ENCODE measurements at regions not wholly inside any gene's neighbourhood (a gene's known extent, or its start where the extent isn't known, plus 50 kb on each side); places are given as distances from the start of the nearest gene placed in this dataset.
"Not testable (repeated sequence)": the region's sequence is repeated elsewhere in the genome, so short reads cannot be mapped to it uniquely, and the experiment has no call there.

DNA sequence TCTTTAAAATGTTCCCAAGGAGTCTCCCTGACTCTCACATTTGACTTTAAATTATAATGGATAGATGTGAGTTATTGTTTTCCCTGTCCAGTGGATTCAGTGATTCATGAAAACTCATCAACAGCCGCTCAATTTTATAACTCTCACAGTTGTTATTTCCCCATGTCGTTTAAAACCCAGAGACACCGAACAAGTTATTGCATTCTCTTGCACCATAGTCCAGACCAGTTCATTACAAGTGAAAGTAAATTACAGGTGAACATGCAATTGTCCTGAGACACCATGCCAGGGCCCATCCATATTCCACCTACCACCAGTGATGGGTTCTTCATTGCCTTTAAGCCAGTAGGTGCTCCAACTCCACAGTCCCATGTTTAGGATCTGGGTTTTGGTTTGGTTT is 85.7 kb upstream of the CMKLR1 start:
- no peak overlapping the region for H3K4me3 ChIP-seq (ENCODE audit: low read length)
- DNase-seq (ENCODE audit: low read depth) = no peak
- no peak for TF ChIP-seq CTCF (IDR thresholded peaks at IDR 0.05; ENCODE audit: insufficient read depth, low read depth, low read length, missing control alignments)

DNA sequence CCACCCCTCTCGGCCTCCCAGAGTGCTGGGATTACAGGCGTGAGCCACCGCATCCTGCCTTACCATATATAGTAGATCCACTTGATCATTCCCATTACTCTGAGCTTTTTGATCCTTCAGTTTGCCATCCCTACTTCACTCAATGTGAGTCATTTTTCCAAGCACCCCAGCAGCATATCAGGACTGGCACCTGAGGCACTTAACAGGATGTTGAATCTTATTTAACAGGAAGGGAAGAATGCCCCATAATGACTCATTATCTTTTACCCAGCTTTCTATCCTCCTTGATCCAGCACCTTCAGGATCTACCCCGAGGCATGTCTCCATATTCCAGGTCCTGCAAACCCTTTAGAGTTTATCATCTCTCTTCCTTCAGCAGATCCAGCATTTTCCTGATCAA is 84.9 kb upstream of the CMKLR1 start:
- no peak for TF ChIP-seq CTCF (IDR thresholded peaks at IDR 0.05; ENCODE audit: insufficient read depth, low read depth, low read length, missing control alignments)

GRCh38 chr12:108423486-108423885 is 84.4 kb upstream of the CMKLR1 start:
- H3K4me3 ChIP-seq (ENCODE audit: low read length) = no peak overlapping the region
- DNase-seq (ENCODE audit: low read depth) = no peak
- no peak for TF ChIP-seq CTCF (IDR thresholded peaks at IDR 0.05; ENCODE audit: insufficient read depth, low read depth, low read length, missing control alignments)

More for the DNA sequence above, 84.9 kb upstream of the CMKLR1 start:
- DNase-seq (ENCODE audit: low read depth) = no peak
- no peak overlapping the region for H3K4me3 ChIP-seq (ENCODE audit: low read length)

GRCh38 chr12:108421082-108421481 is 82.0 kb upstream of the CMKLR1 start:
- DNase-seq (ENCODE audit: low read depth); H3K4me3 ChIP-seq (ENCODE audit: low read length): not testable (repeated sequence)

GRCh38 chr12:108420421-108420820 is 81.3 kb upstream of the CMKLR1 start:
- H3K4me3 ChIP-seq (ENCODE audit: low read length); DNase-seq (ENCODE audit: low read depth): not testable (repeated sequence)

DNA sequence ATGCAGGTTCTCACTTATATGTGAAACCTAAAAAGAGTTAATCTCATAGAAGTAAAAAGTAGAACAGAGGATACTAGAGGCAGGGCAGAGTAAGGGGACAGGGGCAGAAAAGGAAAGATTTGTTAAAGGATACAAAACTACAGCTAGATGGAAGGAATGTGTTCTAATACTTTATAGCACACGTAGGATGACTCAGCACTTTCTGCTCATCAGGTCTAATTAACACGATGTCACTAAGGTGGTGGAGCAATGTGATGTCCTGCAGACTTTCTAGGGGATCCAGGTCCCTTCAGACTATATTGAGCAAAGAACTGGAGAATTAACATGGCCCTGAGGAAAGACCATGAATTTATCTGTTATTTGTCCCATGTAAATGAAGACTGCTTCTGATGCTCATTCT is 80.8 kb upstream of the CMKLR1 start:
- no peak overlapping the region for H3K4me3 ChIP-seq (ENCODE audit: low read length)
- DNase-seq (ENCODE audit: low read depth) = no peak
- no peak for TF ChIP-seq CTCF (IDR thresholded peaks at IDR 0.05; ENCODE audit: insufficient read depth, low read depth, low read length, missing control alignments)

DNA sequence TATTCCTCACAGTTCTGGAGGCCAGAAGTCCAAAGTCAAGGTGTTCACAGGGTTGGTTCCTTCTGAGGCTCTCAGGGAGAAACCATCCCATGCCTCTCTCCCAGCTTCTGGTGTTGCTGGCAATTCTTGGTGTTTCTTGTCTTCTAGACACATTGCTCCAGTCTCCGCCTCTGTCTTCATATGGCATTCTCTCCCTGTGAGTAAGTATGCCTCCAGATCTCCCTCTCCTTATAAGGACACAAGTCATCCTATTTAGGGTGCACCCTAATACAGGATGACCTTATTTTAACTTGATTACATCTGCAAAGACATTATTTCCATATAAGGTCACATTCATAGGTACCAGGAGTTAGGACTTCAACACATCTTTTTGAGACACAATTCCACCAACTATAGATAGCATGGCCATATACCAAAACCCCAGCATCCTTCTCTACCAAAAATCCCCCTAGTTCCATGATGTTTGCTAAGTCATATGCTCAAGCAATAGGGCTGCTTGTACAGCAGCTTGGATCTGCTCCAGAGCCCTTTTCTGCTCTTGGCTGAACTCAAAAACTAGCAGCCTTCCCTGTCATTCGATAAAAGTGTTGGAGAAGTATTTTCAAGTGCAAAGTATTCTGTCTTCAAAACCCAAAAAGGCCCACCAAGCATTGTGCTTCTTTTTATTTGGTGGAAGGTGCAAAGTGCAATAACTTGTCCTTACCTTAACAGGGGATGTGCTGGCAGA is 79.2 kb upstream of the CMKLR1 start:
- no peak overlapping the region for H3K4me3 ChIP-seq (ENCODE audit: low read length)
- TF ChIP-seq CTCF (IDR thresholded peaks at IDR 0.05; ENCODE audit: insufficient read depth, low read depth, low read length, missing control alignments) = no peak
- no peak for DNase-seq (ENCODE audit: low read depth)

- no peak overlapping the region for H3K4me3 ChIP-seq (ENCODE audit: low read length)
- no peak for TF ChIP-seq CTCF (IDR thresholded peaks at IDR 0.05; ENCODE audit: insufficient read depth, low read depth, low read length, missing control alignments)
- peak; percentile 43 for DNase-seq (ENCODE audit: low read depth)
These were observed 74.9 kb upstream of the CMKLR1 start for GRCh38 chr12:108414021-108414420.

Data from epithelial cell of esophagus (primary cell).